Sigmoid colon (tissue), 6 donors: ENCODE measurements at regions not wholly inside any gene's neighbourhood (a gene's known extent, or its start where the extent isn't known, plus 50 kb on each side); places are given as distances from the start of the nearest gene placed in this dataset.

ENCODE experiments used
- DNase-seq: peaks from one replicate; pipeline ENCODE4 v3.0.0-alpha.2; 2019
- H3K27ac ChIP-seq, 4 donors: fragments of 200-600 bp; sonication (generic); one replicate each; pipeline ENCODE4 v1.5.1; 2016 to 2019; ENCODE audit warnings: mild to moderate bottlenecking in 1 of 4
- H3K27me3 ChIP-seq, 3 donors: fragments of 200-600 bp; sonication (generic); one replicate each; pipeline ENCODE4 v1.5.1; 2019; ENCODE audit warnings: mild to moderate bottlenecking in 1 of 3
- H3K36me3 ChIP-seq, 4 donors: fragments of 200-600 bp; sonication (generic); one replicate each; pipeline ENCODE4 v1.5.1; 2016 to 2019
- H3K4me1 ChIP-seq, 4 donors: fragments of 200-600 bp; sonication (generic); one replicate each; pipeline ENCODE4 v1.5.1; 2017 to 2019
- H3K4me3 ChIP-seq, 4 donors: fragments of 200-600 bp; sonication (generic); one replicate each; pipeline ENCODE4 v1.5.1; 2017 to 2019; ENCODE audit warnings: mild to moderate bottlenecking in 2 of 4, moderate library complexity in 1 of 4
- H3K9me3 ChIP-seq, 4 donors: fragments of 200-600 bp in 3 of 4; sonication (generic) in 3 of 4; one replicate each; pipeline versions ENCODE4 v1.5.1 to v1.6.1; 2013 to 2019
- EP300 ChIP-seq, 4 donors: sonication (generic); formaldehyde crosslinking; IDR thresholded peaks; one replicate each; pipeline ENCODE4 v1.6.1; 2017; ENCODE audit warnings: antibody characterized with exemption in 4 of 4
- POLR2A ChIP-seq, 2 donors: fragments of 450-650 bp; IDR thresholded peaks; one replicate each; pipeline ENCODE4 v1.6.1; 2016; ENCODE audit warnings: antibody characterized with exemption in 2 of 2, mild to moderate bottlenecking in 2 of 2, moderate library complexity in 2 of 2
- POLR2AphosphoS5 ChIP-seq, 4 donors: sonication (generic); formaldehyde crosslinking; IDR thresholded peaks; one replicate each; pipeline ENCODE4 v1.6.1; 2017; ENCODE audit warnings: antibody characterized with exemption in 4 of 4
- WGBS, 2 donors: extraction: QIAGEN DNeasy Blood & Tissue Kit; methylation state at CpG; one replicate each; pipeline ENCODE4 v1.1.7; 2013; 5-methylcytosine and 5-hydroxymethylcytosine counted together
- intact Hi-C: fragments of 100-400 bp; cut with DNase I; formaldehyde crosslinking; loops from one replicate; pipeline ENCODE4 v1.15.1; 2023
- TF ChIP-seq, protein P1 (sequence below), 4 experiments: fragments of 450-650 bp in 3 of 4; fragments of 200-600 bp in 1 of 4; IDR thresholded peaks; one replicate each; pipeline ENCODE4 v1.5.1; 2016 to 2019; ENCODE audit warnings: antibody characterized with exemption in 4 of 4, mild to moderate bottlenecking in 3 of 4, moderate library complexity in 2 of 4
- donor health status: healthy with polysubstance abuse.
- donor health status: healthy.

DNA sequence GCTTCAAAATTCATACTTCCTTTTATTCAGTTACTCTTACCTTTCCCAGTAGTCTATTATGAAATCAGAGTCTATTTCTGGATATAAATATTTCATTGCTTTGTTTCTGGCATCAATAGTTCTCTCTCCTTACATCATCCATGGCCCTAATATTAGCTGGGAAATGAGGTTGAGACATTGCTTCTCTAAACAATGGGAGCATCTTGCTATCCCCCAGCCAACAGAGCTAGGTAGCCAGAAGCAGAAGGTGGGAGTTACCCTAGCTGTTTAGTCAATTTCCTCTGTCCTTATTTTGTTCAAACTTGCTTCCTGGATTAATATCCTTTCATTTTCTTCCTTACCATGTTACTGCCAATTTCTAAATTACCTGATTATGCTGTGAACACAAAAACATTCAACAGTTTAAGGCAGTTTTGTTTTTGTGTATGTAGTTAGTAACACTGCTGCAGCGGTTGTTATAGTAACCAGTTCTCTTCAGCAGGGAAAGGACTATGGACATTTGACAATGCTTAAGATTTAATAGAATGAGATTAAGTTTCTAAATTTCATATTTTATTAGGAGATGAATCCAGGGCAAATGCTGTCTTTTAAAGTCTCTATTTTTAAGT, 160.5 kb upstream of the KCNJ3 start:
- Histone ChIP-seq H3K27me3 (no peaks in the 10 kb centered on the region), H3K4me1 (no peaks in the 10 kb centered on the region), H3K36me3 (no peaks in the 10 kb centered on the region), H3K4me3 (no peak overlapping the region), H3K9me3 (no peaks in the 10 kb centered on the region), H3K27ac (no peak overlapping the region)
- intact Hi-C loops, result no loop called here
- no peak for TF ChIP-seq POLR2A (IDR thresholded peaks at IDR 0.05)
- no peak for TF ChIP-seq EP300 (IDR thresholded peaks at IDR 0.05)
- no peak for DNase-seq
- 81 to 88% methylated on average over 1 of the region's 1 CpG for WGBS, 2 donors

DNA sequence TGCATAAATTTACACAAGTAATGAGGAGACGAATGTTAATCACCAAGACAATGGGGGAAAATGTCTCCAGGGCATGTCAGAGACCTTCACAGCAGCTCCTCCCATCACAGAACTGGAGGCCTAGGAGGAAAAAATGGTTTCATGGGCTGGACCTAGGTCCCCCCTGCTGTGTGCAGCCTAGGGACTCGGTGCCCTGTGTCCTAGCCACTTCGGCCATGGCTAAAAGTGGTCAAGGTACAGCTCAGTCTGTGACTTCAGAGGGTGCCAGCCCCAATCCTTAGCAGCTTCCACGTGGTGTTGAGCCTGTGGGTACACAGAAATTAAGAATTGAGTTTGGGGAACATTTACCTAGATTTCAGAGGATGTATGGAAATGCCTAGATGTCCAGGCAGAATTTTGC, 152.2 kb upstream of the KCNJ3 start:
- Histone ChIP-seq H3K9me3 (no peaks in the 10 kb centered on the region), H3K27ac (no peak overlapping the region), H3K36me3 (no peaks in the 10 kb centered on the region), H3K27me3 (no peaks in the 10 kb centered on the region), H3K4me3 (no peak overlapping the region), H3K4me1 (no peaks in the 10 kb centered on the region)
- intact Hi-C loops, result no loop called here
- TF ChIP-seq, protein P1, sequence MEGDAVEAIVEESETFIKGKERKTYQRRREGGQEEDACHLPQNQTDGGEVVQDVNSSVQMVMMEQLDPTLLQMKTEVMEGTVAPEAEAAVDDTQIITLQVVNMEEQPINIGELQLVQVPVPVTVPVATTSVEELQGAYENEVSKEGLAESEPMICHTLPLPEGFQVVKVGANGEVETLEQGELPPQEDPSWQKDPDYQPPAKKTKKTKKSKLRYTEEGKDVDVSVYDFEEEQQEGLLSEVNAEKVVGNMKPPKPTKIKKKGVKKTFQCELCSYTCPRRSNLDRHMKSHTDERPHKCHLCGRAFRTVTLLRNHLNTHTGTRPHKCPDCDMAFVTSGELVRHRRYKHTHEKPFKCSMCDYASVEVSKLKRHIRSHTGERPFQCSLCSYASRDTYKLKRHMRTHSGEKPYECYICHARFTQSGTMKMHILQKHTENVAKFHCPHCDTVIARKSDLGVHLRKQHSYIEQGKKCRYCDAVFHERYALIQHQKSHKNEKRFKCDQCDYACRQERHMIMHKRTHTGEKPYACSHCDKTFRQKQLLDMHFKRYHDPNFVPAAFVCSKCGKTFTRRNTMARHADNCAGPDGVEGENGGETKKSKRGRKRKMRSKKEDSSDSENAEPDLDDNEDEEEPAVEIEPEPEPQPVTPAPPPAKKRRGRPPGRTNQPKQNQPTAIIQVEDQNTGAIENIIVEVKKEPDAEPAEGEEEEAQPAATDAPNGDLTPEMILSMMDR (IDR thresholded peaks at IDR 0.05), result no peak
- no peak for TF ChIP-seq POLR2A (IDR thresholded peaks at IDR 0.05)
- TF ChIP-seq POLR2AphosphoS5 (IDR thresholded peaks at IDR 0.05), result no peak
- no peak for TF ChIP-seq EP300 (IDR thresholded peaks at IDR 0.05)
- 64 to 67% methylated on average over 4 of the region's 4 CpGs for WGBS, 2 donors
- no peak for DNase-seq

DNA sequence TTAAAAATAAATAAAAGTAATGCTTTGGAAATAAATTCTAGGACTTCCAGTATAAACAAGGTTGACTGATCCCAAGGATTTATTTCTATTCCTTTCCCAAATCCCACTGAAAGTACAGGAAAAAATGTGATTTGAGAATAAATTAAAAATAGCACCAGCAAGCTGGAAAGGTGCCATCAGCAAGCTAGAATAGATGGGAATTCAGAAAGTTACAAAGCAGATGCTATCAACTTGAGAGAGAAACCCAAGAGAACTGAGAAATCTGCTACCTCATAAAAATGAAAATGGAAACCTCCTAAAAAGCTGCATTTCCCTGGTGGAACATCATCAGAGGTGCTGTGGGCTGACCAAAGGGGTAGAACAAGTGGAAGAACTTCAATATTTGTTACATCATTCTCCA, 148.6 kb upstream of the KCNJ3 start:
- H3K27ac ChIP-seq, result no peak overlapping the region
- intact Hi-C loops, result no loop called here
- H3K27me3 ChIP-seq, result no peaks in the 10 kb centered on the region
- no peak overlapping the region for H3K4me3 ChIP-seq
- no peaks in the 10 kb centered on the region for H3K9me3 ChIP-seq
- no peak for DNase-seq
- H3K4me1 ChIP-seq, result no peaks in the 10 kb centered on the region
- H3K36me3 ChIP-seq, result no peaks in the 10 kb centered on the region
- TF ChIP-seq POLR2AphosphoS5 (IDR thresholded peaks at IDR 0.05) (no peak), POLR2A (IDR thresholded peaks at IDR 0.05) (no peak), EP300 (IDR thresholded peaks at IDR 0.05) (no peak)
- TF ChIP-seq, protein P1 (IDR thresholded peaks at IDR 0.05), result no peak

DNA sequence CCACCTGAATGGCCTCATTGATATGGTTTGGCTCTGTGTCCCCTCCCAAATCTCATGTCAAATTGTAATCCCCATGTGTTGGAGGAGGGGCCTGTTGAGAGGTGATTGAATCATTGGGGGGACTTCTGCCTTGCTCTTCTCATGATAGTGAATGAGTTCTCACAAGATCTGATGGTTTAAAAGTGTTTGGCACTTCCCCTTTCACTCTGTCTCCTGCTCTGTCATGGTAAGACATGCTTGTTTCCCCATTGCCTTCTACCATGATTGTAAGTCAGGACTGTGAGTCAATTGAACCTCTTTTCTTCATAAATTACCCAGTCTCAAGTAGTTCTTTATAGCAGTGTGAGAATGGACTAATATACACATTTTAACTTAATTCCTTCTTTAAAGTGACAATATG, 146.8 kb upstream of the KCNJ3 start:
- TF ChIP-seq, protein P1 (IDR thresholded peaks at IDR 0.05), result no peak
- TF ChIP-seq POLR2A (IDR thresholded peaks at IDR 0.05) (no peak), EP300 (IDR thresholded peaks at IDR 0.05) (no peak), POLR2AphosphoS5 (IDR thresholded peaks at IDR 0.05) (no peak)
- no peaks in the 10 kb centered on the region for H3K36me3 ChIP-seq
- no peak for DNase-seq
- no peak overlapping the region for H3K4me3 ChIP-seq
- no peak overlapping the region for H3K27ac ChIP-seq
- H3K4me1 ChIP-seq, result no peaks in the 10 kb centered on the region
- H3K9me3 ChIP-seq, result no peaks in the 10 kb centered on the region
- intact Hi-C loops, result no loop called here
- no peaks in the 10 kb centered on the region for H3K27me3 ChIP-seq

DNA sequence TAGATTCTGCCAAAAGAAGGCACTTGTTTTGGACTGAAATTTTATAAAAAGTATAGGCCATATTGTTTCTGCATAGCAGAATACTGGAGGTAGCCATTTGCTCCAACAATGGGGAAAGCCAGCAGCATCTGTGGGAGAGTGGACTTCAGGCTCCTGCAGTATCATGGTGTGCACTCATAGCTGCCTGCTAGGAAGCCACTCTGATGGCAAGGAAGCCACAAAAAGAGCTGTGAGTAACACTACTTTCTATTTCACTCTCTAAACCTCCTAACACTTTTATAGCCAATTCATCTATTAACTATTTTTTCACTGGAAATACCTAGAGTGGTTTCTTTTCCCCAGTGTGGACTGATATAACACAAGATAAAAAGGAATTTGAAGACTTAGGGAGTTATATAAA, 144.4 kb upstream of the KCNJ3 start:
- DNase-seq, result no peak
- Histone ChIP-seq H3K9me3 (no peaks in the 10 kb centered on the region), H3K36me3 (no peaks in the 10 kb centered on the region), H3K4me3 (no peak overlapping the region), H3K4me1 (no peaks in the 10 kb centered on the region), H3K27ac (no peak overlapping the region), H3K27me3 (no peaks in the 10 kb centered on the region)
- intact Hi-C loops, result no loop called here
- TF ChIP-seq POLR2A (IDR thresholded peaks at IDR 0.05) (no peak), EP300 (IDR thresholded peaks at IDR 0.05) (no peak)

DNA sequence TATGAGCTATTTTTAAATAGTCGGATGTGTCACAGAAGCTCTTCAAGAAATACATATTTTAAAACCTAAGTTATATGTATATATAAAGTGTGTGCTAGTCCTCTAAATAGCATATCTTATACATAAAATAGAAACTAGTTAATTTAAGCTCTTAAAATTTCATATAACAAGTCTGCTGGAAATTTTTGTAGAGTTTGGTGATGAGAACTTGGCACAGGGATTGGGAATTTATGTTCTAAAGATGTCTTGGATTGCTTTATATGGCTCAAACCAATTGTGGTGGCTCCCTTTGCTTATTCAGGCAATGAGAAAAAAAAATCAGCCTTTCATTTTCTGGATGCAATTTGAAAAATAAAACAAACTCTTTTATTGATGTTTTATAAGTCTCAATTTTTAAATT, 142.8 kb upstream of the KCNJ3 start:
- Histone ChIP-seq H3K9me3 (no peaks in the 10 kb centered on the region), H3K27me3 (no peaks in the 10 kb centered on the region), H3K4me3 (no peak overlapping the region), H3K27ac (no peak overlapping the region), H3K4me1 (no peaks in the 10 kb centered on the region), H3K36me3 (no peaks in the 10 kb centered on the region)
- TF ChIP-seq, protein P1 (IDR thresholded peaks at IDR 0.05), result no peak
- no peak for TF ChIP-seq POLR2A (IDR thresholded peaks at IDR 0.05)
- TF ChIP-seq EP300 (IDR thresholded peaks at IDR 0.05), result no peak
- no peak for TF ChIP-seq POLR2AphosphoS5 (IDR thresholded peaks at IDR 0.05)
- 84 to 86% methylated on average over 1 of the region's 1 CpG for WGBS, 2 donors
- no peak for DNase-seq
- intact Hi-C loops, result no loop called here
